ENCODE measurements at regions not wholly inside any gene's neighbourhood (a gene's known extent, or its start where the extent isn't known, plus 50 kb on each side); places are given as distances from the start of the nearest gene placed in this dataset.

DNA sequence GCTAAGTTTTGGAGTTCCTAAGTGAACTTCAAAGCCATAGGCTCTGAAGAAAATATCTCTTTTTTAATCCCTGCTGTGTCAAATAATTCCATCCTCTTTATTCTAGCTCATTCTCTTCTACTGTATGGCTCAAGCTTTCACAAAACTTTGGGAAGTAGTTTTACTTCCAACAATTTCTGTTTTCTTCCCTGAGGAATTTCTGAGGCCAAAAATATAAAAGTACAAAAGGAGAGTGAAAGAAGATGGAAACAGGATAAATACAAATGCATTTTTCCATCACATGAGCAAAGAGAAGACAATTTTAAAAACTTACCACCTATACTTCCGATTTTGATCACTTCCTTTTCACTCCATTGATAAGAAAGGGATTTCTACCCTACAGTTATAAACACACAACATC lies 585.7 kb upstream of the DAB2 start:
- TF ChIP-seq, protein P1, sequence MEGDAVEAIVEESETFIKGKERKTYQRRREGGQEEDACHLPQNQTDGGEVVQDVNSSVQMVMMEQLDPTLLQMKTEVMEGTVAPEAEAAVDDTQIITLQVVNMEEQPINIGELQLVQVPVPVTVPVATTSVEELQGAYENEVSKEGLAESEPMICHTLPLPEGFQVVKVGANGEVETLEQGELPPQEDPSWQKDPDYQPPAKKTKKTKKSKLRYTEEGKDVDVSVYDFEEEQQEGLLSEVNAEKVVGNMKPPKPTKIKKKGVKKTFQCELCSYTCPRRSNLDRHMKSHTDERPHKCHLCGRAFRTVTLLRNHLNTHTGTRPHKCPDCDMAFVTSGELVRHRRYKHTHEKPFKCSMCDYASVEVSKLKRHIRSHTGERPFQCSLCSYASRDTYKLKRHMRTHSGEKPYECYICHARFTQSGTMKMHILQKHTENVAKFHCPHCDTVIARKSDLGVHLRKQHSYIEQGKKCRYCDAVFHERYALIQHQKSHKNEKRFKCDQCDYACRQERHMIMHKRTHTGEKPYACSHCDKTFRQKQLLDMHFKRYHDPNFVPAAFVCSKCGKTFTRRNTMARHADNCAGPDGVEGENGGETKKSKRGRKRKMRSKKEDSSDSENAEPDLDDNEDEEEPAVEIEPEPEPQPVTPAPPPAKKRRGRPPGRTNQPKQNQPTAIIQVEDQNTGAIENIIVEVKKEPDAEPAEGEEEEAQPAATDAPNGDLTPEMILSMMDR (conservative IDR thresholded peaks at IDR 0.05; ENCODE audit: low read length): no peak
- TF ChIP-seq EZH2phosphoT487 (IDR thresholded peaks at IDR 0.05; ENCODE audit: borderline replicate concordance): no peak

Measured in Loucy (cell line).